ENCODE measurements at regions not wholly inside any gene's neighbourhood (a gene's known extent, or its start where the extent isn't known, plus 50 kb on each side); places are given as distances from the start of the nearest gene placed in this dataset.

DNA sequence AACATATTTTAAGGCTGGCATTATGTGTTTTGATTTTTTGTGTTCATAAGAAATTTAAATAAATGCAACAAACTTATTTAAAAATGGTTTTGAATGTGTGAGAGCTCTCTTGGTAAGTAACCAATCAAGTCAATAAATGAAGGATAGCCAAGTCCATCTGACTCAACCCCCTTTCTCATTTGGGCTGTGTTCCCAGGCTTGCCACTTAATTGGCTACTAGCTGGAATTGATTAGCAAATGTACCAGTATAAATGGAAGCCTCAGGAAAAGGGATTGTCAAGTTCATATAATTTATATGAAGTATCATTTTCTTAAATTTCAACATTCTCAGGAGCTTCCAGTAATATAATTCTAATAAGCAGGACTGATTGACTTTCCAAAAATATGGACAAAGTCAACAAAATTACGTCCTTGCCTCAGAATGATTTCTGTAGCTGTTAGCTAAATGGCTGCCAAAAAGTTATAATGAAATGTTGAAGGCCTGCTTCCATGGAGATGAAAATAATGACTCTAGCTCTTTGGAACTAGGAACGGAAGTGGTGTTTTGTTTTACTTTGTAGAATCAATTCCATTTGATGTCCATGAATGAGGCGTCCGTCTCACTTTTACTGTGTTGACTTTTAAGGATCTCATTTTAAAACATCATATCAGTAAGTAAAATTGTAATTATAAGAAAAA lies 614.9 kb downstream of the CDH26 start:
- H3K27ac ChIP-seq = no peak overlapping the region
- no peak for TF ChIP-seq ZFX (IDR thresholded peaks at IDR 0.05)
- TF ChIP-seq, protein P1, sequence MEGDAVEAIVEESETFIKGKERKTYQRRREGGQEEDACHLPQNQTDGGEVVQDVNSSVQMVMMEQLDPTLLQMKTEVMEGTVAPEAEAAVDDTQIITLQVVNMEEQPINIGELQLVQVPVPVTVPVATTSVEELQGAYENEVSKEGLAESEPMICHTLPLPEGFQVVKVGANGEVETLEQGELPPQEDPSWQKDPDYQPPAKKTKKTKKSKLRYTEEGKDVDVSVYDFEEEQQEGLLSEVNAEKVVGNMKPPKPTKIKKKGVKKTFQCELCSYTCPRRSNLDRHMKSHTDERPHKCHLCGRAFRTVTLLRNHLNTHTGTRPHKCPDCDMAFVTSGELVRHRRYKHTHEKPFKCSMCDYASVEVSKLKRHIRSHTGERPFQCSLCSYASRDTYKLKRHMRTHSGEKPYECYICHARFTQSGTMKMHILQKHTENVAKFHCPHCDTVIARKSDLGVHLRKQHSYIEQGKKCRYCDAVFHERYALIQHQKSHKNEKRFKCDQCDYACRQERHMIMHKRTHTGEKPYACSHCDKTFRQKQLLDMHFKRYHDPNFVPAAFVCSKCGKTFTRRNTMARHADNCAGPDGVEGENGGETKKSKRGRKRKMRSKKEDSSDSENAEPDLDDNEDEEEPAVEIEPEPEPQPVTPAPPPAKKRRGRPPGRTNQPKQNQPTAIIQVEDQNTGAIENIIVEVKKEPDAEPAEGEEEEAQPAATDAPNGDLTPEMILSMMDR (conservative IDR thresholded peaks at IDR 0.05) = no peak

DNA sequence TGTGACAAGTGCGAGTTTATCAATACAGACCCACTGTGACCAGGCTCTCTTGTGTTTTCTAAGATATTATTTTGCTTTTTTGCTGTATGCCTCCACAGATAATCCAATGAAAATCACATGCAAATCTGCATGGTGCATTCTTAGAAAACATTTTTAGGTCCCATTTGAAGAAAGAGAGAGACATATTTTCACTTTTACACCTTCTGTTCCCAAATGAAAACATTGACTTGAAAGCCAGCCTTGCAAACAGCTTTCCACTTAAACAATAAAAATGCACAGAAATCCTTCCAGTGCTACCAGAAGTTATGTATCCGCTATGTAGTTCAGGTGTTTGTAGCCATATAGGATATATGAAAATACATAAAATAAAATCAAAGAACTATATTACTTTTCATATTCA lies 618.0 kb downstream of the CDH26 start:
- H3K27ac ChIP-seq = no peak overlapping the region
- TF ChIP-seq, protein P1 (conservative IDR thresholded peaks at IDR 0.05) = no peak
- TF ChIP-seq ZFX (IDR thresholded peaks at IDR 0.05) = no peak

DNA sequence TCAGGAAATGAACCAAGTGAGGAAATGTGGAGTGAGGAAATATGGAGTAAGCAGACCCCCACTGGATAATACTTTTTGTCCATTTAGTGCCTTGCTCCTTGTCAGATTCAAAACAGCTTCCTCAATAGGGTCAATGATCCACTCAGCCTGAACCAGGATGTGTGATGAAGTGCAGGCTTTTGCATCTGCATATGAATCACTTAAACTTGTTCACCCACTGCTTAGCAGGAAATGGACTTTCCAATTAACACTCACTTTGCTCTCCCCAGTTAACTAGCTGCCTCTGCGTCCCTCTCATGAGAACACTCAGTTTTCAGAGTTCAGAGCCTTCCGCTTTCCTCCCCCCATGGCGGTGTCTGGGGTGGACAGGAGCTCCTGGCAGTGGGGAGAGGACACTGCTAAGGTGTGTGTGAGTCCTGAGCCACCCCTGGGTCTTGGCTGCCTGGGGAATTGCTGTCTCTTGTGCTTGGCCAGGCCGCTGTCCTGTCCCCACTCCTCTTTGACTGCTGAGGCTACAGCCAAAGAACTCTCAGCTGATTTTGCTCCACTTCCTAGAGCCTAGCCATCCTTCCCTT lies 621.8 kb downstream of the CDH26 start:
- no peak overlapping the region for H3K27ac ChIP-seq
- no peak for TF ChIP-seq ZFX (IDR thresholded peaks at IDR 0.05)
- TF ChIP-seq, protein P1 (conservative IDR thresholded peaks at IDR 0.05) = no peak

DNA sequence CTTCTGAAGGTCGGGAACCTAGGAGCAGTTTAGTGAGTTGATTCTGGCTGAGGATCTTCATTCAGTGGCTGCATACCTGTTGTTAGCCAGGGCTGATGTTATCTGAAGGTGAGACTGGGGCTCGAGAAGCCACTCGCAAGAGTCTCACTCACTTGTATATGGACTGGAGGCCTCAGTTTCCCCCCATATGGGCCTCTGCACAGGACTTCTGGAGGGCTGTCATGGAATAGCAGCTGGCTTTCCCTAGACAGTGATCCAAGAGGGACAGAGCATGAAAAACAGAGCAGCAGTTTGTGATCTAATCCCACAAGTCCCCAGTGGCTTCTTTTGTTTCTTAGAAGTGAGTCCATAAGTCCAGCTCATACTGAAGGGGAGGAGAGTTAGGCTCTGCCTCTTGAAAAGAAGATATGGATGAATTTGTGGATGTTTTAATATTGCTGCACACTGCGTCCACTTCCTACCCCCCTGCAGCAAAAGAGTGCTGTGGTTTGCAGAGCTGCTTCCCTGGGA lies 623.4 kb downstream of the CDH26 start:
- H3K27ac ChIP-seq = no peak overlapping the region
- TF ChIP-seq, protein P1 (conservative IDR thresholded peaks at IDR 0.05) = no peak
- TF ChIP-seq ZFX (IDR thresholded peaks at IDR 0.05) = no peak

DNA sequence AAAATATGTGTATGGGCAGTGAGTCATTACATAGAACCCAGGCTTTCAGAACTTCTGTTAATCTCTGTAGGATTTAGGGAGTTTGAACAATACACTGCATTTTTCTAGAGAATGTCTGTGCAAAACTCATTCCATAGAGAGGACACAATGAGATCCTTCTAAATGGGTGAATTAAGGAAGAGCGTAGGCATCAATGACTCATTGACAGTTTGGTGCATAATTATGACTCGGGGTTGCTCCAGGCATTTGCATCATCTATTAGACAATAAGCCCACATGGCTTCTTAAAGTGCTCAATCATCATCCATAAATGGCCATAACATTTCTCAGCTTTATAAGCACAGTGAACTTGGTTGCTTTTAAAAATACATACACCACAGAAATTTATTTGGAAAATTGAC lies 625.5 kb downstream of the CDH26 start:
- no peak for TF ChIP-seq ZFX (IDR thresholded peaks at IDR 0.05)
- TF ChIP-seq, protein P1 (conservative IDR thresholded peaks at IDR 0.05) = no peak

DNA sequence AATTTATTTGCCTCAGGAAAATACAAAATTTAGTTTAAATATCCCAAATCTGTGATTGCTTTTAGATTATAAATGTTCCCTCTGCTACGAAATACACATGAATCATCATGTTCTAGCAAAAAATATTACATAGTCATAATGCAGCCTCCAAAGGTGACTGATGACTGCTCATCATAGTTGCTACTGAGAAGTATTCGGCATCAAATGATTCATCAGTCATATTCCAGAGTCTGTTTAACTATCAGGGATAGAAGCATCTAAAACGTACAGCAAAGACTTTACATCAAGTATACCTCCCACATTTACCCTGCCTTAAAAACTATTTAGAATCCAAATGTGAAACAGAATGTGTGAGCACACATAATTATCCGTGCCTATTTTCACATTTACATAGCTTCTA lies 626.0 kb downstream of the CDH26 start:
- no peak overlapping the region for H3K27ac ChIP-seq

More for the DNA sequence above, 625.5 kb downstream of the CDH26 start:
- H3K27ac ChIP-seq = no peak overlapping the region

DNA sequence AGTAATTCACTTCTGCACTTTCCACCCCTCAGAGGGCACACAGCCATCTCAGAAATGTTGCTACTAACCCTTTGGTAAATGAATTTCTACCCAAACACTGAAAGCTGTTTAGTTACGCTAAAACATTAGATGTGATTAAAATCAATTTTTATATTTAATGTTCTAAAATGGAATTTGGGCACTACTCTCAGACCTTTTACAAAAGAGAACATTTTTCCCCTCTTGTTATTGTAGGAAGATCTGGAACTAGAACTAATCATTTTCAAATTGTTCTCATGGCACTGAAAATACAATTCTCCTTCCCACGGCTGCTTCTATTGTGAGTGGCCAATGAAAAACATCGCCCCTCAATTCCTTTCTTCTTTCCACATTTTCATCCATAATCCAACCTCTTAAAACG lies 627.4 kb downstream of the CDH26 start:
- no peak overlapping the region for H3K27ac ChIP-seq
- no peak for TF ChIP-seq ZFX (IDR thresholded peaks at IDR 0.05)
- TF ChIP-seq, protein P1 (conservative IDR thresholded peaks at IDR 0.05) = no peak

More for the DNA sequence above, 626.0 kb downstream of the CDH26 start:
- TF ChIP-seq ZFX (IDR thresholded peaks at IDR 0.05) = no peak
- TF ChIP-seq, protein P1 (conservative IDR thresholded peaks at IDR 0.05) = no peak
